Common myeloid progenitor, CD34-positive (primary cell): ENCODE measurements at regions not wholly inside any gene's neighbourhood (a gene's known extent, or its start where the extent isn't known, plus 50 kb on each side); places are given as distances from the start of the nearest gene placed in this dataset.

Source experiments
- CTCF ChIA-PET: fragments of 350-600 bp; sonication (Branson Sonifier 250); formaldehyde crosslinking; loops from one replicate; lab custom pipeline; 2021; ENCODE audit warnings: antibody characterized with exemption; lab: Charles Lee
- POLR2A ChIA-PET: fragments of 350-600 bp; sonication (Branson Sonifier 250); formaldehyde crosslinking; loops from one replicate; lab custom pipeline; 2021; ENCODE audit warnings: antibody characterized with exemption; lab: Charles Lee
- DNase-seq, 3 donors: peaks; one replicate each; pipeline versions ENCODE4 v3.0.0 to v3.0.0-alpha.2; 2013
- H3K27ac ChIP-seq, 2 experiments: 1 replicate in 1 of 2; 2 replicates in 1 of 2; pipeline ENCODE4 v1.7.0; 2013; ENCODE audit warnings: inconsistent platforms in 2 of 2, low read length in 2 of 2, mild to moderate bottlenecking in 2 of 2, low read depth in 1 of 2, moderate library complexity in 1 of 2; ENCODE audit not compliant: severe bottlenecking in 2 of 2, insufficient read depth in 1 of 2, poor library complexity in 1 of 2
- H3K27me3 ChIP-seq, 5 experiments: replicated peaks in 2 of 5; 1 replicate in 3 of 5; 2 replicates in 2 of 5; pipeline versions ENCODE4 v1.6.1 to v1.7.0; 2013; ENCODE audit warnings: low read length in 4 of 5, mild to moderate bottlenecking in 2 of 5, moderate library complexity in 2 of 5, inconsistent platforms in 1 of 5; ENCODE audit not compliant: insufficient read depth in 5 of 5, control insufficient read depth in 4 of 5
- H3K36me3 ChIP-seq, 4 experiments: 1 replicate in 2 of 4; 2 replicates in 2 of 4; pipeline versions ENCODE4 v1.6.1 to v1.7.0; 2013; ENCODE audit warnings: low read length in 3 of 4, control low read depth in 1 of 4, mild to moderate bottlenecking in 1 of 4; ENCODE audit not compliant: control insufficient read depth in 4 of 4, insufficient read depth in 4 of 4
- H3K4me1 ChIP-seq, 4 experiments: 1 replicate in 3 of 4; 2 replicates in 1 of 4; pipeline versions ENCODE4 v1.6.1 to v1.7.1; 2013; ENCODE audit warnings: low read length in 3 of 4, mild to moderate bottlenecking in 3 of 4, control low read depth in 1 of 4, inconsistent platforms in 1 of 4, moderate library complexity in 1 of 4; ENCODE audit not compliant: control insufficient read depth in 4 of 4, insufficient read depth in 4 of 4; ENCODE audit errors: control extremely low read depth in 1 of 4
- H3K4me3 ChIP-seq, 7 experiments: 1 replicate in 4 of 7; 2 replicates in 3 of 7; pipeline versions ENCODE4 v1.5.1 to v1.7.0; 2013; ENCODE audit warnings: mild to moderate bottlenecking in 7 of 7, low read length in 6 of 7, moderate library complexity in 6 of 7, inconsistent platforms in 2 of 7, low read depth in 2 of 7, control low read depth in 1 of 7; ENCODE audit not compliant: insufficient read depth in 4 of 7, control insufficient read depth in 1 of 7; ENCODE audit errors: extremely low read depth in 1 of 7
- H3K9me3 ChIP-seq, 5 experiments: 1 replicate in 4 of 5; 2 replicates in 1 of 5; pipeline versions ENCODE4 v1.6.1 to v1.7.1; 2013; ENCODE audit warnings: low read length in 4 of 5, mild to moderate bottlenecking in 2 of 5, inconsistent platforms in 1 of 5, low read depth in 1 of 5, moderate library complexity in 1 of 5; ENCODE audit not compliant: control insufficient read depth in 4 of 5, insufficient read depth in 2 of 5; ENCODE audit errors: control extremely low read depth in 1 of 5
- WGBS: methylation state at CpG from one replicate; pipeline ENCODE4 v1.1.5; 2013; ENCODE audit not compliant: insufficient coverage; 5-methylcytosine and 5-hydroxymethylcytosine counted together

DNA sequence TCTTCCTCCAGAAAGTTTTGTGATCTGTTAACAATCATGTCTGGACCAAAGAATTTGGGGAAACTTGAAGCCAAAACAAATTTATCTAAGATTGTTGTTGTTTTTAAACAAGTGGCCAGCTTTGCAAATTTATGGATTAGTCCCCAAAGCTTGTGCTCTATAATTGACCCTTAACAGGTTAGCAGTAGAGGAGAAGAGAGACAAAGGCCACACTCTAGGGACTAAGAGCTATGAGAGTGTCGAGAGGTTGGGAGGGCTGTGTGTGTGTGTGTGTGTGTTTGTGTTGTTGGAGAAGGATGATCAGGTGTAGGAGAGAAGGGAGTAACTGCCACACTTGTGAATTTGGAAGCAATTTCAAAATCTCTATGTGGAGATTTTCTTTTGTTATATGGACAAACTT, 367.3 kb downstream of the KCNRG start:
- H3K9me3 ChIP-seq, result peaks cover 0 to 28% (median 7%) of the 10 kb centered on the region in 5 experiments
- CTCF ChIA-PET, result no interaction called here
- POLR2A ChIA-PET, result no interaction called here

DNA sequence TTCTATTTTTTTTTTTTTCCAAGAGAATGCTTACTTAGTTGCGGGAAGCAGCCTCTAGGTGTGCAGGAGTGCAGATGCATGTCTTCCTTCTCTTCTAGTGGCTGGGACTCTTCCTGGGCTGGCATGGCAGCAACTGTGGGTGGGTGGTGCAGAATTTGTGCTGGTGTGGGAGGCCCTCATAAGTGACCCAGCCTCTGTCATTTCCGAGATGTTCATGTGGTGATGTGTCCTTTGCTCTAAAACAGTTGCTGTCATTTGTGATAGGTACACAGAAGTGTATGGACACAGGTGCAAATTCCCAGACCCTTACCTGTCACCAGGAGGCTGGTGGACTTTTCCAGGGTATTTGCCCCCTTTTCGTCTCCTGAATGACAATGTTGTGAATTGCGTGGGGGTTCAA, 367.7 kb downstream of the KCNRG start:
- H3K4me1 ChIP-seq, result no peaks in the 10 kb centered on the region
- no peaks in the 10 kb centered on the region for H3K27me3 ChIP-seq
- no peak overlapping the region for H3K4me3 ChIP-seq
- WGBS, result 100% methylated on average over 2 of the region's 4 CpGs
- H3K36me3 ChIP-seq, result no peaks in the 10 kb centered on the region
- H3K27ac ChIP-seq, result no peak overlapping the region
- ChIA-PET POLR2A (no interaction called here), CTCF (no interaction called here)
- H3K9me3 ChIP-seq, result peaks cover 0 to 28% (median 7%) of the 10 kb centered on the region in 5 experiments
- no peak for DNase-seq

More for the DNA sequence above, 367.3 kb downstream of the KCNRG start:
- Histone ChIP-seq H3K36me3 (no peaks in the 10 kb centered on the region), H3K4me3 (no peak overlapping the region), H3K27ac (no peak overlapping the region), H3K4me1 (no peaks in the 10 kb centered on the region), H3K27me3 (no peaks in the 10 kb centered on the region)
- DNase-seq, result no peak
- no CpG with 5 or more reads among the region's 1 CpG for WGBS

DNA sequence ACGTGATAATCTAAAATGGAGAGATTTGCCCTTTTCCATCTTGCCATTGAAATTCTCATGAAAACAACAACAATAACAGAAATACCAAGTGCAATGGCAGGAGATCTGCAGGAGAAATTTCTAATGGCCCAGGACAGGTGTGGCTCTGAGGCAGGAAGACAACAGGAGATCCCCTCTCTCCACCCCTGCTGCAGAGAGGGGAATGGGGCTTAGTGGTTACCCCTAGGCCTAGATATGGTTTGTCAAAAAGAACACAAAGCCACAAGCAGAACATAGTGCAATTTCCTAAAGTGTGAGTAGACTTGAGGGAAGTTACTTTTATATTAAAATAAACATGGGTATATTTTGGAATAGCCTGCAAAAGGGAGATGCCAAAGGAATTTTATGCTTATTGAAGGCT, 369.5 kb downstream of the KCNRG start:
- H3K27me3 ChIP-seq, result no peaks in the 10 kb centered on the region
- H3K27ac ChIP-seq, result no peak overlapping the region
- peaks cover 0 to 23% (median 7%) of the 10 kb centered on the region in 5 experiments for H3K9me3 ChIP-seq
- no CpG with 5 or more reads among the region's 1 CpG for WGBS
- H3K36me3 ChIP-seq, result no peaks in the 10 kb centered on the region
- H3K4me3 ChIP-seq, result no peak overlapping the region
- peaks cover 0 to 5% (median 0%) of the 10 kb centered on the region in 4 experiments for H3K4me1 ChIP-seq
- DNase-seq, result no peak
- POLR2A ChIA-PET, result no interaction called here
- CTCF ChIA-PET, result no interaction called here

DNA sequence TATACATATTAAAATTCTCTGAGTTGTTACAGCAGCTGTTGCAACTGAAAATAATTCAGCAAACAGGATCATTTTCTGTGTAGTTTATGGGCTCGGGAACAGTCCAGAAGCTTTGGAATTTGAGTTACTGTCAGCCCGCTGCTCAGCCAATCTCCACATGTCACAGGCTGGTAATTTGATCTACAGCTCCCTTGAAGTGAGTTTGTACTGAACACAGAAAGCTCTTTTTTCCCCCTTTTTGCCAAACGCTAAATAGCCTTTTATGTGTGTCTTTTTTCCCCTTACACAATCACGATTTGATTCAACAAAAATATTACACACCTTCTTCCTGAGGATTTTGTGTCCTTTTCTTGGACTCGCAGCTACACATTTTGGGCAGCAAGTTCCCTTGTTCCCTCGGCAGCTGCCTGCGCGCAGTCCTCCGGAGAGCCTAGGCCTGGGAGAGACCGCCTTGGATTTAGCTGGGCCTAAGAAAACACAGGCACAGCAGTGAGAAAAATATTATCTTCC, 371.4 kb downstream of the KCNRG start:
- no peaks in the 10 kb centered on the region for H3K36me3 ChIP-seq
- POLR2A ChIA-PET, result no interaction called here
- H3K9me3 ChIP-seq, result peaks cover 0 to 7% (median 0%) of the 10 kb centered on the region in 5 experiments
- no peaks in the 10 kb centered on the region for H3K27me3 ChIP-seq
- no peak for DNase-seq
- peaks cover 0 to 5% (median 0%) of the 10 kb centered on the region in 4 experiments for H3K4me1 ChIP-seq
- H3K4me3 ChIP-seq, result no peak overlapping the region
- 100% methylated on average over 8 of the region's 10 CpGs for WGBS
- CTCF ChIA-PET, result interaction anchor here (1.0 to 1.2 kb wide), 3 partner anchors 9 to 38 kb away, joined by 3 to 4 read pairs (median 3); no protein-coding TSS in a partner anchor
- H3K27ac ChIP-seq, result no peak overlapping the region

DNA sequence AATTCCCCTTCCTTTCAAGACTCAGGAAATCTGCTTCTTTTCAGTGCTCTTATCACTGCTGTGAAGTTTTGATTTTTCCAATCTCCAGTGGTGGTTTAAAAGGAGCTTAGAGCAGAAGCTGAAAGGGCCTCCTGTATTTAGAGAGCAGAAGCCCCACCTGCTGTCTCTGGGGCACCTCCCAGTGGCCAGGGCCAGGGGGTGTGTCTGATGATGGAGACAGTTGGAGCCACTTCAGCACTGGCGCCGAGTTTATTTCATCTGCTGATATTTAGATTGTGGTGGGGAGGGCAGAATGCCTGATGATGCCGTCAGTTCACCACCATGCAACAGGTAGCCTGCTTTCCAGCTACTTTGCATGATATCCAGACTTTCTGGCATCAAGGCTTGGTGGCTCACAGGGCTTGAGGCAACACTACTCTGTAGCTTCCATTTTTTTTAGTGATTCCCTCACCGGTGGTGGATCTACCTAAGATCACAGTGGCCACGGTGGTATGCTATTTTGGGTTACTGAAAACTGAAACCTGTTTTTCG, 371.9 kb downstream of the KCNRG start:
- H3K36me3 ChIP-seq, result no peaks in the 10 kb centered on the region
- H3K27ac ChIP-seq, result no peak overlapping the region
- 92% methylated on average over 5 of the region's 6 CpGs for whole genome bisulfite sequencing
- peaks cover 0 to 5% (median 0%) of the 10 kb centered on the region in 5 experiments for H3K9me3 ChIP-seq
- peak; percentile 2 to 27 (median 16) for DNase-seq
- ChIA-PET CTCF (interaction anchor here (1.0 to 1.2 kb wide), 3 partner anchors 9 to 39 kb away, joined by 3 to 4 read pairs (median 3); no protein-coding TSS in a partner anchor), POLR2A (no interaction called here)
- H3K27me3 ChIP-seq, result no peaks in the 10 kb centered on the region
- no peak overlapping the region for H3K4me3 ChIP-seq
- peaks cover 0 to 5% (median 0%) of the 10 kb centered on the region in 4 experiments for H3K4me1 ChIP-seq

DNA sequence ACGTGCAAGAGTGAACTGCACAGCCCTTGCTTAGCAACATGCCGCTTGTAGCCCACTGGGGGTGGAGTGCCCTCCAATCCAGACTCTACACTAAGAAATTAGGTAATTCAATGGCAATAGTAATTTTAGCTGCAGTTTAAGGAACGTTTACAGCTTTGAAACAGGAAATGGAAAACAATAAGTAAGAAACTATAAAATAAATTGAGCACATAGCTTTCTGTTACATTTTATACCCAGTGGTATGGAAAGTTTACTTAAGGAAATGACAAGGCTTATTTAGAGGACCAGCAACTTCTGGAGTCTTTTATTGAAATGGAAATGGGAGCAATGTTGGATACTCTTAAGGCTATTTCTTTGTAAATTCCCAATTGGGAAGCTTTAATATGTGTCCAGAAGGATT, 373.2 kb downstream of the KCNRG start:
- CTCF ChIA-PET, result interaction anchor here (0.8 kb wide), 1 partner anchor 31 kb away, joined by 3 read pairs; no protein-coding TSS in a partner anchor
- Histone ChIP-seq H3K4me3 (no peak overlapping the region), H3K9me3 (no peaks in the 10 kb centered on the region), H3K27me3 (no peaks in the 10 kb centered on the region), H3K36me3 (no peaks in the 10 kb centered on the region), H3K4me1 (peaks cover 0 to 5% (median 0%) of the 10 kb centered on the region in 4 experiments), H3K27ac (no peak overlapping the region)
- WGBS, result 88% methylated on average over 1 of the region's 3 CpGs
- POLR2A ChIA-PET, result no interaction called here
- no peak for DNase-seq

DNA sequence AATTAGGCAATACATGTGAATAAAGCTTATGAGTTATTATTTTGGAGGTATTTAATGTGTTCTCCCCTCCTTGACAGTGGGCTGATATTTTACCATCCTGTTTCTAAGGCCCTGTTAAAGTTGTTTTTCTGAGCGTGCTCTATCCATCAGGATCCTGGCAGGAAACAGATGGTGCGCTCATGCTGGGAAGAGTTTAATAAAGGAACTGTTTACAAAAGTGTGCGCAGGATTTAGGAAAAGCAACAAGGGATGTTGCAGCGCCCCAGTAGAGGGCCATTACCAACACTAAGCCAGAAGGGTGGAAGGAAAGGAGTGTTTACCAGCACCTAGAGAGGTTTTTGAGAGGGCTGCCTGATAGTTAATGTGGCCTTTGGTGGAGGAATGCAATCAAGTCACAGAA, 374.5 kb downstream of the KCNRG start:
- ChIA-PET CTCF (no interaction called here), POLR2A (no interaction called here)
- no peaks in the 10 kb centered on the region for H3K36me3 ChIP-seq
- peaks cover 0 to 5% (median 0%) of the 10 kb centered on the region in 4 experiments for H3K4me1 ChIP-seq
- H3K27me3 ChIP-seq, result no peaks in the 10 kb centered on the region
- no peak overlapping the region for H3K4me3 ChIP-seq
- H3K27ac ChIP-seq, result no peak overlapping the region
- 100% methylated on average over 2 of the region's 4 CpGs for WGBS
- DNase-seq, result no peak
- H3K9me3 ChIP-seq, result no peaks in the 10 kb centered on the region
